Renal cortex interstitium (tissue), 11 donors: ENCODE measurements at regions not wholly inside any gene's neighbourhood (a gene's known extent, or its start where the extent isn't known, plus 50 kb on each side); places are given as distances from the start of the nearest gene placed in this dataset.

ENCODE experiments used
- DNase-seq, 11 donors: peaks; one replicate each; pipeline ENCODE4 v3.0.0-alpha.2; 2013; ENCODE audit warnings: low read depth in 9 of 11, low spot score in 4 of 11; ENCODE audit errors: extremely low read depth in 1 of 11

DNA sequence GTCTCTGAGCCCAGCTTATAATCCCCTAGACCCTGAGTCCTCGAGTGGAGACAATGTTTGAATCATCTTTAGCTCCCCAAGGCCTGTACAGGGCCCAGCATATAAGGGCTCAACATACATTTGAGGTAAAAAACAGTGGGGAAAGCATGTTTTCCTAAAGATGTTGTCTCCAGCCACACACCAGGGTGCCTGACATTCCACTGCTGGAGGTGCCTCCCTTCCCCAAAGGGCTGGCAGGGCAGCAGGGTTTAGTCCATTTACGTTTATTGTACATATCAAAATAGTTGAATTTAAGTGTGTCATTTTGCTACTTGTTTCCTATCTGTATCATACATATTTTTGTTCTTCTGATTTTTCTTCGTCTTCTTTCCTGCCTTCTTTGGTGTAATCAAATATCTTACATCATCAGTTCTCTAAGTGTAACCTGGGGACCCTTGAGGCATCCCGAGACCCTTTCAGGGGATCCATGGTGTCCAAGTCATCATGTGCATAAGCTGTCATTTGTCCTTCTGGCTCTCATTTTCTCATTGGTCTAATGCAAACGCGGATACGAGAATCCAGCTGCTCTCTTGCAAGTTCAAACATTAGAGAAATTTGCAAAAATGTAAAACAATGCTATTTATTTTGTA, 101.6 kb downstream of the PDGFA start:
- no peak for DNase-seq

DNA sequence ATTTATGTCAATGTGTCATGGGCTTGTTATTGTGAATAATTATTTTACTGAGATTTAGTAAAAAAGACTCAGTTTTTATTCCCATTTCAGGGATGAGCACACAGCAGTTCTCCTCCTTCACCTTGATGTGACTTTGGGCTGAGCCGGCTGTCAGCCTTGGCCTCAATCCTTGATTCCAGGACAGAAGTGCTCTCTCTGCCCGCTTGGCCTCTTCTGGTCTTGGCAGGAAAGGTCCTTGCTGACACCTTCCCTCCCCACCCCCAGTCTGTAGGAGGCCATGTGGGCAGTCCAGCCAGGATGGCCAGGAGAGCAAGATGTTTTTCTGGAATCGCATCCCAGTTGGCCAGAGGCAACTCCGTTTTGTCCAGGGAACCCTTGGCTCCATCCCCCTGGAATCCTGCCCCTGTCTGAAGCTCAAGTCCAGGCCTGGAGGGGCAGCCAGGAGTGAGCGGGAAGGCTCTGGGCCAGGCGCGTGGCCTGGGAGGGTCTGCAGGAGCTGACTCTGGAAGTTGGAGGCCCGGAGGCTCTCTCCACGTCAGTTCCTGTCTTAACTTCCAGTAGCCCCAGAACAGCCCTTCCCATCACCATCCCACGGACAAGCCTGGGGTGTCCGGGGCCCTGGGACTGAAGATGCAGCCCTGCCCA, 100.9 kb downstream of the PDGFA start:
- DNase-seq, result no peak

DNA sequence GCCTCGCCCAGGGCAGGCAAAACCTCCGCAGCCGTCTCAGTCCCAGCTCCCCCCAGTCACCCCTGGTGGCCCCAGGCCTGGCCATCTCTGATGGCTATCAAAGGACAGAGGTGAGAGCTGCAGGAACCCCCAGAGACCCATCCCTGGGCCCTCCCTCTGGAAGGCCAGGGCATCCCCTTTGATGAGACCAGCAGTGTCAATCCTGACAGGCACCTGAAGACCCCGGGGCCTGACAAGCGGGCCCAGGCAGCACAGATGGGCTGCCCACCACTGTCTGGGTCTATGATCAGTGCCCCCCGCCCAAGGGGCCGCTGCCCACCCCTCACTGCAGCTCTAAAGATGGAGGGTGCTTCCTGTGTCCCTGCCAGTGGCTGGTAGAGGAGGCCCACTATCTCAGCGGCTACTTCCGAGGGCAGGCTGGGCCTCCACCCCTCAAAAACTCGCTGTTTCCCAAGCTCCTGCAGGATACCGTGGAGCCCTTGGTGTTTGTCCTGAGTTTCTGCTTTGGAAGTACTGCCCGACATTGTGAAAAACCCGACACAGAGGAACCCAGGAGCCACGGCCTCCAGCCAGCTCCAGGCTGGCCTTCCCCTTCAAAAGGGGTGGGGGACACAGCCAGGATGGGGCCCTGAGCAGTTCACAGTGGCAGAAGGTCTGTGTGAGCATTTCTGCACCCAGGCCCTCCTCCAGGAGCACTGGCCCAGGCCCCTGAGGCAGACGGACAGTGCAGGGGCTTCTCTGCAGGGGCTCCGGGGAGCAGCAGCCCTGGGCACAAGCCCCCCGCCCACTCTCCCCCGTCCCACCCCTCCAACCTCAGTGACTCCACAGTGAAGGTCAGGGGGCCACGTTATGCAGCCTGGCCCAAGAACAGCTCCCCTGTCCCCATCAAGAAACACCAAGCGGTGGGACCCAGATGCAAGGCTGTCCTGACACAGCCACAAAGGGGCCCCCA, 99.2 kb downstream of the PDGFA start:
- no peak for DNase-seq

DNA sequence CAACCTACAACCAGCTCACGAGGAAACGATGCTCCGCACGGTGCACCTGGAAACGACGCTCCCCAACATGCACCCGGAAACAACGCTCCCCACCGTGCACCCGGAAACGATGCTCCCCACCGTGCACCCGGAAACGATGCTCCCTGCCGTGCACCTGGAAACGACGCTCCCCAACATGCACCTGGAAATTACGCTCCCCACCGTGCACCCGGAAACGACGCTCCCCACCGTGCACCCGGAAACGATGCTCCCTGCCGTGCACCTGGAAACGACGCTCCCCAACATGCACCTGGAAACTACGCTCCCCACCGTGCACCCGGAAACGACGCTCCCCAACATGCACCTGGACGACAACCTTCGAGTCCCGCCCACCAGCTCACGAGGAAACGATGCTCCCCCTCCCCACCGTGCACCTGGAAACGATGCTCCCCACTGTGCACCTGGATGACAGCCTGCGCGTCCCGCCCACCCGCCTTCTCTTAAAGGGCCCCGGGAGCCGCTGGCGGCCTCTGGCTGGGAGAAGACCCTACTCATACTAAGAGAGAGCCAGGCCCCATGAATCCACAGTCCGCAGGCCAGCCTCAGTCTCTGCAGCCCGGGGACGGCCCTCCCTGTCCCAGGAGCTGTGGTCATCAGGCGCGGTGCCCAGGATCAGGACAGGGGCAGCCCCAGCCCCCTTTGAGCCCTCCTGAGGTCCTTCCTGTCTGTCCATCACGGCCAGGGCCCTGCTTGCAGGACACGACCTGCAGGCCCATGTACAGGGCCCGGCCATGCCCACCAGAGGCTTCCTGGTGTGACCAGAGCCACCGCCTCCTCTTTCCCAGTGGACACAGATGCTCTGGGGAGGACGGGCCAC, 98.3 kb downstream of the PDGFA start:
- DNase-seq, result no peak

DNA sequence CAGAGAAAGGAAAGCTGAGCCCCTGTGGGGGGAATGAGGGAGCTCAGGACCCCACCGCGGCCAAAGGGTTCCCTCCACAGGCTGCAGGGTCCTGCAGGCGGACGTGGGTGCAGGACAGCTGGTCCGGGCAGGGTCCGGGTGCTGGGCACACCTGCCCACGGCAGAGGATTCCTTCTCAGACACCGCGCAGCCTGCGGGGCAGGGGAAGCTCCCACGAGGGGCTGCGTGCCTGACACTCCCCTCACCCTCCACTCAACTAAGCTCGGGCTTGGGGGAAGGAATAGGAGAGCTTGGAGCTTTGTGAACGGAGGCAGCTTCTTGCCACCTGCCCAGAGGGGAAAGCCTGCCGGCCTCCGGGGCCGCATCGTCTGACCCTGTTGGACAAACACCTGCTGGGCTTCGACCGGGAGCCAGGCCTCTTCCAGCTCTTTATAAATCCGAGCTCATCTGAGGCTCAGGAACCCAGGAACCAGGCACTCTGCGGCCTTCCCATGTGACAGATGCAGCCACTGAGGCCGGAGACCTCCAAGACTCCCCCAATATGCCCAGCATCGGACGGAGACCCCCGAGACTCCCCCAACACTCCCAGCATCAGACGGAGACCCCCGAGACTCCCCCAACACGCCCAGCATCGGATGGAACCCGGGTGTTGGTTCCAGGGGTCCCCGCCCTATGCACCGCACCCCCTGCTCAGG, 97.3 kb downstream of the PDGFA start:
- no peak for DNase-seq

DNA sequence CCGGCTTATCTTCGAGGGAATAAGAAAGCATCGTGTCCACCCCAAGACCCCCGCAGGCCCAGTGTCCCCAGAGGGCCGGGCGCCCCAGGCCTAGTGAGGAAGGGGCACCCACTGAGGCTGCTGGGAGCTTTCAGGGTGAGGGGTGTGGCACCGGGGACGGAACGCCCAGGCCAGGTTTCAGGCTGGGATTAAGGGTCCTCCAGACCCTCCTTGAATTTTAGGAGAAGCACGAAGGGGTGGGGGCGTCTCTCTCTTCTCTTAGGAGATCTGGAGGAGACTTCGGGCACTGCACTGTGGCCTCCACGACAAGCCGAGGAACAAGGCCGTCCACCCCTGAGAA, 96.8 kb downstream of the PDGFA start:
- DNase-seq, result no peak

DNA sequence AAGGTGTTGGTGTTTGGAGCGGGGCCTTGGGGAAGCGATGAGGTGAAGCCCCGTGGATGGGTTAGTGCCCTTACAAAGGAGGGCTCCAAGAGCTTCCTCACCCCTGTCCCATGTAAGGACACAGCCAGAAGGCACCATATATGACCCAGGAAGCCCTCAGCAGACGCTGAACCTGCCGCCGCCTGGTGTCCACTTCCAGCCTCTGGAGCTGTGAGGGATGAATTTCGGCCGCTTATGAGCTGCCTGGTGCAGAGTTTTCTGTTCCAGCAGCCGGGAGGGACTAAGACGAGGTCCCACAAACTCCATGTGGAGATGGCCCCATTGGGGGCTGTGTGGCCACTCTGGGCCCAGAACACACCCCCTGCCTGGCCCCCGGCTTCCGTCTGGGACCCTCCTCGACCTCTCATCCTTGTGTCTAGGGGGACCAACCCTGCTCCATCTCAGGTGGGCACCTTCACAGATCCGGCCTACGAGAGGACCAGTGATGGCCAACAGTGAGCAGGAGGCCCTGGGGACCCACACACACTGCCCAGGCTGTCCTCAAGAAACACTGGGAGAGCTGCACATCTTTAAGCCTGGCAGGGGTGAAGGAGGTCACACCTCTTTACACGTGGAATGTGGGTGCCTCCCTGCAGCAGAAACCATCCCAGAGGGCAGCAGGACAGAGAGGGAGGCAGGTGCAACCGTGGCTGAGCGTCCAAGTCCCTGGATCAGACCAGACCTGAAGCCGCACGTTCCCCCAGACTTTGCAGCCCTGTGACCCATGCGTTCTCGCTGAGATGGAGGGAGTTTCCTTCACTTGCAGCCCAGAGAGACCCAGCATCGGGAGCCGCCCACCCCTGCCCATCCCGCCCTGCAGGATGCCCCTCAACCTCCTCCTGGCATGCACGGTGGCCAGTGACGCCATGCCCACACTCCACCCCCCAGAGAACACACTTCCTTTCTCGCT, 96.1 kb downstream of the PDGFA start:
- DNase-seq, result no peak

DNA sequence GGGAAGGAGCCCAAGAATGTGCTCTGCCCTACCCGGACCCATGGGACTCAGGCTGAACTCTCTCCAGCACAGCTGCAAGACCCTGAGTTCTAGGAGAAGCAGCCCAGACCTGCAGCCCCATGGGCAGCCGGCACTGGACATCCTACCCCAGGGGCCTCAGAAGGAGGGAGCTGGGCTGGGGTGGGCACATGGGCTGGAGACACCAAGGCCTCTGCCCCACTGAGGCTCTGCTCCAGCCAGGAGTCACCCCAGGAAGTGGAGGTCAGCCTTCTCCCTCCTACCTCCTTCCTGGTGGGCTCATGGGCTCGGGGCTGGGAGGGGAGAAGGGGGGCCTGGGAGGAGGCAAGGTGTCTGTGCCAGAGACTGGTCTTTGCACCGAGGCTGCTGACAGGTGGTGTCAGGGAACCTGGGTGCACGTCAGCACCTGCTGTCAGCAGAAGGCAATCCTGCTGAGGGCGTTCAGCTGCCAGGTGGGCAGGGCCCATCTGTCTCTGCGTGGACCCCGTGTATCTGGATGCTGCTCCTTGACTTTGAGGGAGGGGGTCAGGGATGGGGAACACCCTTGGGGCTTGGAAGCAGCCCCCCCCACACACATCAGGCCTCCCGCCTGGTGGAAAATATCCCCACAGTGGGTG, 95.2 kb downstream of the PDGFA start:
- DNase-seq, result no peak

DNA sequence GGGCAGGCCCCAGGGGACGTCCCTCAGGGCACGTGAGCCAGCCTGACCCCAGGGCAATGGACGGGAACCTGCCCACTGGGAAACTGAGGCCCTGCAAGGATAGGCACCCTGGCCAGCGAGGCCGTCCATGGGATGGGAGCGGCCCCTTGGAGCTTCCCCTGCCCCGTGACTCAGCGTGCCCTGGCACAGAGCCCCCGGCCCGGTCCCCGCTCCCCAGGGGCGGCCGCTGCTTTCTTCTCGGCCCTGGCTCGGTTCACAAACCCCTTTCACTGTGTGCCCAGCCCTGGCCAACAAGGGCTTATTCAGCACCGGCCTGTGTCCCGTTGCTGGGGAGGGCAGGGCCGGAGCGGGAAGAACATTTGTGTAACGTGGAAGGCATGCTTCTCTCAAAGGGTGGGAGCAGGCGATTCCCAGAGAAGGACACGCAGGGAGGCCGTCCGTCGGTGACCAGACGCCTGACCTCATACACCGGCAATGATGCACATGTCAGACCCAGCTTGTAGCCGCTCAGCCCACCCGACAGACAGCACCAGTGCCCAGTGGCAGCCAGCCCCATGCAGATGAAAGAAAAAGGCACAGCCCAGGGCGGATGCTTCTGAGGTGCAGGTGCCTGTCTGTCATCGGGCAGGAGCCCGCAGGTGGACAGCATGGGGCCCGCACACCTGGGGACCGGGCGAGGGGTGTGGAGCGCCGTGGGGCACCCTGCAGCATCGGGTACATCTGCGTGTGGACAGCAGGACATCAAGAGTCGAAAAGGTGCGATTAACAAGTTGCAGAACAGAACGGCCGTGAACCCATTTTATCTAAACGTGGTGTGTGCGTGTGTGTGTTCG, 94.5 kb downstream of the PDGFA start:
- DNase-seq, result no peak

DNA sequence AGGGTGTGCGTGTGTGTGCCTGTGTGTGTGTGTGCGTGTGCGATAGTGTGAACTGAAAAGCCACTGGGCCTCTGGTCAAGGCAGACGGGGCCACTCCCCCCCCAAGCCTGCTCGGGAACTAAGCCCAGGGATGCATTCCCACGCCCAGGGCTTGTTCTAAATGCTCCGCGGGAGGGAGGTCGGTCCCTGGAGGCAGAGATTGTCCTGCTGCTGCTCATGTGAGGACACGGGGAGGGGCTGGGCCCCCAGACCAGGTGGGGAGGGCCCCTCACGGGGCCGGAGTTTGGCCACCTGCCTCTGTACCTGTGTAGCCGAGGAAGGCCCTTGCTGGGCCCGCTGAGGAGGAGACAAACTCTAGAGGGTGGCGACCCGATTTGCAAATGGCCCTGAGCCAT, 93.9 kb downstream of the PDGFA start:
- no peak for DNase-seq

DNA sequence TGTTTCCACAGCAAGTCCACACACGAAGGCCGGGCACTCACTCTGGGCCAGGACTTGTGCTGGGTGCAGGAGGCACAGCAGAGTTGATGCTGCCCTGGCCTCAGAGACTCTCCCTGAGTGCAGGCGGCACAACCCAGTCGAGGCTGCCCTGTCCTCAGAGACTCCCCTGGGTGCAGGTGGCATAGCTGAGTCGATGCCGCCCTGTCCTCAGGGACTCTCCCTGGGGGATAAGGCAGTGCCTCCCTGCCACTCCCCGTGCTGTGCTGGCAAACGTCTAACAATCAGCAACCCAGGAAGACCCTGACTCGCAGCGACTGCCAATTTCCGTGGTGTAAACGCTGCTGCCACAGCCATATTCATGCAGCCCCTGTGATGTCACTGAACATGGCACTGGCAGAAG, 93.1 kb downstream of the PDGFA start:
- DNase-seq, result no peak

DNA sequence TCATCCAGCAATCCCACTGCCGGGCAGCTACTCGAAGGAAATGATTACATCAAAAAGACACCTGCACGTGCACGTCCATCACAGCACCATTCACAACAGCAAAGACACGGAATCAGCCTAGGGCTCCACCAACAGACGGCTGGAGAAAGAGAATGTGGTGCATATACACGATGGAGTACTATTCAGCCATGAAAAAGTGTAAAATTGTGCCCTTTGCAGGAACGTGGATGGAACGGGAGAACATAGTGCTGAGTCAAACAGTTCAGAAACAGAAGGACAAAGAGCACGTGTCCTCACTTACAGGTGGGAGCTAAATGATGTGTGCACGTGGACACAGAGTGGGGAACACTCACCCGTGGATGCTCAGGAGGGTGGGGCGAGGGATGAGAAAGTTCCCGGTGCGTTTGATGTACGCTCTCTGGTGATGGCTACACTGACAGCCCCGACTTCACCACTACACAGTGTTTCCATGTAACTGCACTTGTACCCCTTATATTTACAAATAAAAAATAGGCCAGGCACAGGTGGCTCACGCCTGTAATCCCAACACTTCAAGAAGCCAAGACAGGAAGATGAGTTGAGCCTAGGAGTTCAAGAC, 92.0 kb downstream of the PDGFA start:
- no peak for DNase-seq

DNA sequence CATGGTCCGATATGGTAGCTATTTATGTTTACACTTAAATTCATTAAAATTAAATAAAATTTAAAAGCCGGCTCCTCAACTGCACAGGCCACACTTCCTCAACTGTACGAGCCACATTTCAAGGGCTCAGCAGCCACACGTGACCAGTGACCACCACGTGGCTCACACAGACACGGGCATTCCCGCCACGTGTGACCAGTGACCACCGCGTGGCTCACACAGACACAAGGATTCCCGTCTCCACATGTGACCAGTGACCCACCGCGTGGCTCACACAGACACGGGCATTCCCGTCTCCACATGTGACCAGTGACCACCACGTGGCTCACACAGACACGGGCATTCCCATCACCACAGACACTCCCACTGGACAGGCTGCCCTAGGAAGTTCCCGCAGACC, 91.3 kb downstream of the PDGFA start:
- no peak for DNase-seq

DNA sequence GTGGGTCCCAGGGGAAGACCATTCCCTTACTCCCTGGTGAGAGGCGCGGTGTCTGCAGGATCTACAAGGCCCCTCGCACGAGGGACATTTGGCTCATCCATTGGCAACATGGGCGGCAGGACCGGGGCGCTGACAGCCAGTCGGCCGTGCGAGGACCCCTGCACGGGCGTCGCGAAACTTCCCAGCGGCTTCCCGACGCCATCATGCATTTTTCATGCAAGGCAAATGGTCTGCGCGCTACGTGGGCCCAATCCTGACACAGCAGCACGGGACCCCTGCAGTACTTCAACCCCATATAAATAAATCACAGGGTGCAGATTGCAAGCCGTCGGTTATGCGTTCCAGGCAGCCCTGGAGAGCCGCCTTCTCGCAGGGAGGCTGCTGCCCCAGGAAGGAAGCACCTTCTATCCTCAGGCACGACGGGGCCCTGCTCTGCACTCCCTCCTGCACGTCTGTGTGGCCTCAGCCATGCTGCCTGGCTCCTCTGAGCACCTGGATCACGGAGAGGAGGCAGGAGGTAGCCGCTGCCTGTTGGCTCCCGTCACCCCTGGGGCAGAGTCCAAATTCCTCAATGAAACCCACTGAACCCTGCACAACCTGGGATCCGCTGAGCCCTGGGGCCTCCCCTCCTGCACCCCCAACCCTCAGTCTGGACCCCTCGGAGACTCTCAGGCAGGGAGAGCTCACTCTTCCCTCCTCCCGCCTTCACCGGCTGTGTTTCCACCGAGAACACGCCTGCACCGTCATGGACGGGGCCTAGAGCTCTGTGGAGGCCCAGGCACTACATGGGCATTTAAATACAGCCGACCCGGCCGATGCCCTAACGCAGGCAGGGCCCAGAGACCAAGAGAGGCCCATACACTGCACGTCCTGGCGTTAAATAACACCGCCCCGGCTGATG, 90.5 kb downstream of the PDGFA start:
- no peak for DNase-seq

DNA sequence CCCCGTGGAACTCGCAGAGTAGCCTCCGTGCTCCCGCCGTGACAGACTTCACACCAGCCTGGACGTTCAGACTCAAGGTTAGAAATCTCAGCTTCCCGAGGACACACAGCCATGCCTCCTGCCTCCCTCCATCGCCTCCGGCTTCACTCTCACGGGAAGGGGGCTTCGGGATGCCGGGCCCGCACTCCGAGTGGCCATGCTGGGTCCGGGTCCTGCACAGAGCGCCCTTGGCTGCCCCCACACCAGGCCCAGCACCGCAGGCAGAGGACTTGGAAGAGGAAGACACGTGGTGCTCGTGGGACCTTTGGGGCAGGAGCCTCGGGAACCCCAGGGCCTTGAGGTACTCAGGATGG, 89.8 kb downstream of the PDGFA start:
- DNase-seq, result no peak
